SK-MEL-5 (cell line): ENCODE measurements at regions not wholly inside any gene's neighbourhood (a gene's known extent, or its start where the extent isn't known, plus 50 kb on each side); places are given as distances from the start of the nearest gene placed in this dataset.

Experiments
- DNase-seq: peaks from one replicate; pipeline ENCODE4 v3.0.0-alpha.2; 2016; ENCODE audit warnings: low read depth, low spot score
- in situ Hi-C: cut with HindIII; loops from 2 replicates; pipeline ENCODE4 v1.10.0; 2016; ENCODE audit warnings: low sequenced_read_pairs, high pct_unique_total_duplicates, low pct_unique_long_range_greater_than_20kb

DNA sequence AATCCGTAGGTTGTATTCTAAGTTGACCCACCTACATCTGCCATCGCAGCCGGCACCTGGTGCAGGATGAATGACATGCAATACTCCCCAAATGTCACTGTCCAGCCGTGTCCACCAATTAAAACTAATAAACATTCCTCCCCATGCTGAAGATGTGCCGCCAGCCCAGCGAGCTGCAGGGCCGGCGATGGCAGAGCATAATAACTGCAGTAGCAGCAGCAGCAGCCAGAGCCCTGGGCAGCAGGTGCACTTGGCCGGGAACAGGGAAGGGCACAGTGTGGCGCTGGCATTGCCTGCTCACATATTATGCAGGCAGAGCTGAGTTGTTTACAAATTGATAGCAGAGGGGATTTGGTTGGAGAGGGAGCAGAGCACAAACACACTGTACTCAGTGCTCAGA lies 754.9 kb downstream of the OLFM4 start:
- in situ Hi-C loops, result no loop called here
- DNase-seq, result no peak

DNA sequence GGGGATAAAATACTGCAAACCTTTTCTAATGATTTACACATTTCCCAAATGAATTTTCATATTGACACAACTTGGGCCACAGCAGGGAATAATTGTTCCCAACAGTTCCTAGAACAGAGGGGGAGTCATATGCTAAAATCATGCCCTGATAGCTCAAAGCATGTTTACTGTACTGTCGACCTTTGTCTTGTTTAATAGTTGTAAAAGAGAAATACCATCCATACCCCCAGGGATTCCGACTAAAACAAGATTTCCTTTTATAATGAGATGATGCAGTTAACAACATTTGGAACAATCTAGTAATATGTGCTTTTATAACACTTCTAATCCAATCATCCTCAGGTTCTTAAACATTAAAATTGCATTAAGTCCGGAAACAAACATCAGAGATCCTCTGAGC lies 759.7 kb downstream of the OLFM4 start:
- peak; percentile 11 for DNase-seq
- in situ Hi-C loops, result no loop called here

DNA sequence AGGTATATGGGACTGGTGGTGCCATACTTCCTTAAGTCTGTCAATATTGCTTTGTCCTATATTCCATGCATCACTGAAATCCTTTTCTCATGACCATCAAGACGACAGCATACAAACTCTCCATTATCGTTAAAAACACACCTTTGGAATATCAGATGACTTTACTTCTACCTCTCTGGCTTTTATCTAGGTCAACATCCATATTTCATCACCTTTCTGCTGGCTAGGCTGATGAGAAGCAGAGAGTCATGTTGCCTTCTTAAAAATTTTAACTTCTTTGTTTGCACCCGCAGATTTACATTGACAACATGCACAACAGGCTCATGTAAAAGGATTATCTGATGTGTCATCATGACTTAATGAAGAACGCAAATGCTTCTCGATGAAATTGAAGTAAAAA lies 771.4 kb downstream of the OLFM4 start:
- no peak for DNase-seq
- in situ Hi-C loops, result no loop called here

DNA sequence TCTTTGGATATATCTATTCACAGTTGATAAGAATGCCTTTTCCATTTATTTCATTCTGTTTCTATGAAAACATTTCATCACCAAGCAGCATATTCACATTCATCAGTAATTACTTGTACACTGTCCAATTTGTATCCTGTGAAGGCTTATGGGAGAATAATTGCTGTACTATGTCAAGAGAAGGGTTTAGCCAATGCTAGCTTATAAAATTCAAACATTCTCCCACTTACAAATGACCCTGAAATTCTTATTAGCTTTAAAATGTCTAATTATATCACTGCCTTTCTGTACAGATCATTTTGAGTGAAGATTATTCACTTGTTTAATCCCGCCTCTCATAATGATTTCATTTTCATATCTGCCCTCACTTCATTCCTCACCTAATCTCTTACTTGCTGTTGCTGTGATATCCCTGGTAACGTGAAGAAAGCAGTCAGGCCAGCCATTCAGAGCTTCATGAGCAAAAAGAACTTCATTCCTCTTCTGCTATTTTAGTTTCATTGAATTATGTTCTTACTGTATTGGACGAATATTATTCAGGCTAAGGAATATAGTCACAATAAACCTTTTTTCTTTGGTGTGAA lies 778.7 kb downstream of the OLFM4 start:
- in situ Hi-C loops, result no loop called here
- no peak for DNase-seq

DNA sequence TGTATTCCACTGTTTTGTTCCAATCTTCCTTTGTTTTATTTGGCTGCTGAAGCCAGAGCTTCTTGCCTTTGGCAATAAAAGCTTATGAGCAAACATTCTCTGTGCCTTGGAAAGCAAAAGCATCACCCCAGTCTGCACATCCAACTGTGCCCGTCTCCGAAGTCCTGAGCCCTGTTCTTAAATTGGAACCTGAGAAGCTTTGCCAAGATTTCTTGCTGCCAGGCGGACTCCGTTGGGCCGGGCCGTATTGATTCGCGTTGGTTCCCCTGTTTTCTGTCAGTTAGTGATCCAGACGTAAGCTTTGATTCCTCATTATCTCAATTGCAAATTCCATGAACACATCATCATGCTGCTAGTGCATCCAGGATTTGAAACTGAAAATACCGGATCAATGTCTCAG lies 793.0 kb downstream of the OLFM4 start:
- DNase-seq, result no peak
- in situ Hi-C loops, result no loop called here

DNA sequence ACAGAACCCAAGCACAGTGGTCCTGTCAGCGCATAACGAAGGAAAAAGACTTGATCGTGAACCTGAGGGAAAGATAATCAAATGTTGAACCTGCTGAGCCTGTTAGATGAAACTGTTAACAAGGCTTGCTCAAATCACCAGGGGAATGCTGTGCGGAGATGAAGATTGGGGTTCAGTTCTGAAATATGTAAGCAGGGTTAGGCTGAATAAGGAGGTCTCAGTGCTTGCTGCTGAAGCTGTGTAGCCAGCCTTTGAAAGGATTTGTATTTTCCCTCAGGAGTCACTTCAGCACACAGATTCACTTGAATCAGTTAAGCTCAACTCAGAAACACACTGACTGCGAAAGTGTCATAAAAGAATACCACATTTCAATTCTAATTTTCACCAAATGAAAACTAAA lies 793.5 kb downstream of the OLFM4 start:
- in situ Hi-C loops, result no loop called here
- no peak for DNase-seq

DNA sequence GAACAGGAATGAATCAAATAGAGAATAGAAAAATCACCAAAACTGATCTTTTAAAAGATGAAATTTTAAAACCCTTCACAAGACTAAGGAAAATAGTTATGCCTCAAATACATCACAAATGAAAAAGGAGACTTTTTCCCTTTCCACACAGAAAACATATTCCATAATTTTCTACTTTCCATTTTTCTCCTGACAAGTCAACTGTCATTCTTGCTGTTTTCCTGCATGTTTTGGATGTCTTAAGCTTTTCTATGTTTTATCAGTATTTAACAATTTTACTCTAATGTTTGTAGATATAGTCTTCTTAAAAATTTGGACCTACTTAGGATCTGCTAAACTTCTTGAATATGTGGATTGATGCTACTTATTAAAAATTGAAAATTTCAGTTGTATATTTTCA lies 810.8 kb downstream of the OLFM4 start:
- in situ Hi-C loops, result no loop called here
- no peak for DNase-seq

DNA sequence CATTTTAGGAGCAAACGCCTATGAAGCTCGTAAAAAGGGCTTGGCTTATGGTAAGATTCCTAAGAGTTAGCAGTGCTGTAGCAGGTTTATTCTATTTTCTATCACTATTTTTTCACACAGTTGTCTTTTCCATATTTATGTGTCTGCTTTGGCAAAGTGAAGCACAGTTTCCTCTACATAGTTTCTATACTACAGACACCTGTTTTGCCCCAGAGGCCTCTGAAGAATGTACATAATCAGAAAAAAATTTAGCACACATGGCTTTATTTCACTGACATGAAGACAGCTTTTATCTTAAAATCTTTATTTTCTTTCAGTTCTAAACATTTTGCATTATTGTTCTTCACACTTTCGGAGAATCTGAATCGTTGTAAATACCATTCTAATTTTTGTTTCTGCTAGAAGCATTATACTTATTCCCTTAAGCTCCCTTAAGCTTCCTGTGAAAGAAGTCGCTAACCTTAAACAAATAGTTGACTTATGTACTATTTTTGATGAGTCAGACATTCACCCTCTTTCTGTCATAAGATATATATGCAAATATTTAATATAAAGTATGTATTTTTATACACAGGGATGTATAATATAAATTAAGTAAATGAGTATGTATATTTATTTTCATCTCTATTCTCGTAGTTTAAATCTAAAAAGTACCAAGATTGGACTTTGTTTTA lies 816.0 kb downstream of the OLFM4 start:
- DNase-seq, result no peak
- in situ Hi-C loops, result no loop called here

DNA sequence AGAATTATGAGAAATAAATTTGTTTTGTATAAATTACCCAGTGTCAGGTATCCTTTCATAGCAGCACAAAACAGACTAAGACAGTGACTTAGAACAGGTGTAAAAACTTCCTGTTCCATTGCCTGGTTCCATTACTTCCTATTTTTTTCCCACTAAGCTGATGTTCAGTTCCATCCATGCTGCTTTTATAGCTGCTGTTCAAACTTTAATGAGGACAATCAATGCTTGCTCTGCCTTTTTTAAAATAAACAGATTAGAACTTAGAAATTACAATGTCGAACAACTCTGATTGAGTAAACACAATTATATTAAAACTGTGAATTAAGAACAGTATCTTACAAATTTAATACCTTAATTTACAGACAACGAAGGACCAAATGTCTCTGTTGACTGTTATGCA lies 818.9 kb downstream of the OLFM4 start:
- in situ Hi-C loops, result no loop called here
- no peak for DNase-seq

DNA sequence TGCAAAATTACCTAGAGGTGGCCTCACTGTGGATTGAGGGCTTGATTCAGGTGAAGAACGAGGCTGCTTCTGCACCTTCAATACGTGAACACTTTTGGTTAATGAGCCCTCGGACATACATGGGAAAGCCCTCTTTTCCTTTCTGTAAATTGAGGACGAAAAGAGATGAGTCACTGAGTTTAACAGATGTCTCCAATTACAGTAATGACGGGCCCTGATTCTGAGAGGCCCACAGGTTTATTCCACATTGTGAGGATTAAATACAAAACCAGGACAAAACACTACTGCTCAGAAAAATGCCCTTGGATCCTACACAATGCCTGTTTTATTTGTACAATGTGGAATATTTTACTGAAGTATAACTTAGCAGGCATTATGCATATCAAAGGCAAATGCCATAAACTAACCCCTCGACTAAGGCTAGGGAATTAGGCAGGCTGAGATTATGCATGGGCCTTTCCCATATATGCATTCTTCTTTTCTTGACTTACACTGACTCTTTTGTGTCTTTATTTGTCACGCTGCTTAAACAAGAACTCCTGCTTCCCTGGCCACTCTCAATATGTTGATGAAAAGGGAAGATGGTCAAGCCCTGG lies 819.9 kb downstream of the OLFM4 start:
- no peak for DNase-seq
- in situ Hi-C loops, result no loop called here

DNA sequence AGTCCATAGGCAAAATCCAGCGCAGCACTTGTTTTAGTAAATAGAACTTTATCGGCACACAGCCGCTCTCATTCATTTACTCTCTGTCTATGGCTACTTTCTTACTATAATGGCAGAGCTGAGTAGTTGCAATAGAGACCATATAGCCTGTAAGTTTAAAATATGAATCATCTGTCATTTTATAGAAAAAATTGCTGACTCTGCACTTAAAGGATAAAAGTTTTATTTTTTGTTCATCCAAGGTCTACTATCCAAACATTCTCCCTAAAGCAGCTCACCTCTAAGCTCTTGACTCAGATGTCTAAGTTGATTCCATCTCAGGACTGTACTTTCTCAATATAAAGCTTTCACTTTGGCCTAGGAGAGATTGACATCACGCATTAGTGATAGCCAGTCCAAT lies 825.7 kb downstream of the OLFM4 start:
- in situ Hi-C loops, result no loop called here
- DNase-seq, result no peak

DNA sequence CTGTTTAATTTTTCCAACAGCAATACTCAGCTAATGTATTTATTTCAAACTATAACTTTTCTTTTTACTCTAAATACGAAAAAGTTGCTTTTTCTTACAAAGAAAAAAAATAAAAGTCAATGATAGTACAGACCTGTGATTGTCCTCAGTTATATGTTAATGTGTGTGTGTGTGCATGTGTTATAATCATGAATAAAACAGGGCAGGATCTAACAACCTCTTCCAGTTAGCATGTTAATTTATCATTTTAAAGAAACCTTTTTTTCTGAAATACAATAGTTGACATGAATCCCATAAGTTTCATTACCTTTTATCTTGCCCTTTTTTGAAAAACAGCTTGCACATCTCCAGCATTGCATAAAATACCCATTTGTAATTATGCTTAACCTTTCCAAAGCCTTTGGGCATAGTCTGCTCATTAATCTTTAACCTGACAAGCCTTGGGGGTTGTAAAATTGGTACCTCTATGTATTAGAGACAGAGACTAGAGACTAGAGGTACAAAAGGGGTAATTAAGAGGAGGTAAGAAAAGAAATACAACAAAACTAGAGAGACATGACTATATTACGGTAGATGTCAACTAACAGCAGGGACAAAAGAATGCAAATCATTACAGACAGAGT lies 828.1 kb downstream of the OLFM4 start:
- no peak for DNase-seq
- in situ Hi-C loops, result no loop called here

DNA sequence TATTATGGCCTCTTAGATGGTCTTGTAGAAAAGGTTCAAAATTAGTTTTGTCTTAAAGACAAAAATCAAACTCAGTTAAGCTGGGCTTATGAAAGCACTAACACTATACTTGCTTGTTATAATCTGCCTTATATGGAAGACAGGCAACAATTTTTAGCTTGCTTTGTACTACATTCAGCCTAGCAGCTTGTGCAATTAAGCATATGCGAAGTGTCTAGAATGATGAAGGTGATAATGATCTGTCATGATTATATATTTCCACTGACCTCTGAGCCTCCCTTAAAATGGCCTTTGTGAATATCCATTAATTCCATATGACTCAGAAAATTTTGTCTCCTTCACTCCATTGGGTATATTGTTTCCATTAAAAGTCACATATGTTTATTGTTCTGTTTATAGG lies 834.9 kb downstream of the OLFM4 start:
- no peak for DNase-seq
- in situ Hi-C loops, result no loop called here

DNA sequence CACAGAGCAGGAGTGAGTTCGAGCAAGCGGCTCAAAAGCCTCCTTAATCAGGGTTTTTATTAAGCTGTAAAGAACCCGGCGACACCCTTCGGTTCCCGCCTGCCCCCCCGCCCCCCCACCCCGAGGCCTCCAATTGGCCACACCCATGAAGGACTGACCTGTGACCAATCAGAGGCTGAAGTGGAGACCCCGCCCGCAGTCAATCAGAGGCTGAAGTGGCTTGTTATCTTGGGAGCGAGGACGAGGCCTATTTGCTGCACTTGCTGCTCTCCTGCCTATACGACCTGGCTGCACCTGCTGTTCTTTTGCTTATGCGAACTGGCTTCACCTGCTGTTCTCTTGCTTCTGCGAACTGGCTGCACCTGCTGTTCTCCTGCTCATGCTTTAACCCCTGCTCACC lies 844.9 kb downstream of the OLFM4 start:
- in situ Hi-C loops, result no loop called here
- no peak for DNase-seq

DNA sequence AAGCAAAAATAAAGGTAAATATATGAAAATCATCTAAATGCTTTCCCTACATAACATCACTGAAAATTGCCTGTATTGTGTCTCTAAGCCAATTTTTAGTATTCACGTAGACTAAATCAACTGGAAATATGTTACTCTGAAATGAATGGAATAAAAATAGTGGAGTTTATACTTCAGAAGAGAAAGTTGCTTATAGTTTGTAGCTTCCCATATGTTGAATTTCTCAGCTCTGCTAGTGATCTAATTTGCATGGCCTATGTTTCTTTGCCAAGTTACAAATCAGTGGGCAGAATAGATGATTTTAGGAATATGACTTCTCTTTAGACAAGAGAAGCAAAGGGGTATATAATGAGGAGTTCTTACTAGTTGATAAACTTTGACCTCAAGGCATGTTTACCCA lies 850.2 kb downstream of the OLFM4 start:
- in situ Hi-C loops, result no loop called here
- no peak for DNase-seq

DNA sequence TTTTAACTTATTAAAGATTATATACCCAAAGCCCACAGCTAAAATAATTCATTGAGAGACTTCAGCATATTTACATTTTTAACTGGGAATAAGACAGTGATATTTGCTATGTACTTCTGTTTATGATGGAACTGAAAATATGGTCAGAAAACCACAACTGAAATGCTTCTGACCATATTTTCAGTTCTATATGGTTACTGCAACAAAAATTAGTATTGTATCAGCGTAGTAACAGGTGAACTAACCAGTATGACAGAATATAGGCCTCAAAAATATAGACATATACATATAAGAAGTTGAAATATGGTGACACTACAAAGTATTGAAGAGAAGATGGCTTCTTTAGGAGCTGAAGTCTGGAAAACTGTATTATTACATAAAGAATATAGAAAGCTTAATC lies 857.4 kb downstream of the OLFM4 start:
- in situ Hi-C loops, result no loop called here
- DNase-seq, result no peak

DNA sequence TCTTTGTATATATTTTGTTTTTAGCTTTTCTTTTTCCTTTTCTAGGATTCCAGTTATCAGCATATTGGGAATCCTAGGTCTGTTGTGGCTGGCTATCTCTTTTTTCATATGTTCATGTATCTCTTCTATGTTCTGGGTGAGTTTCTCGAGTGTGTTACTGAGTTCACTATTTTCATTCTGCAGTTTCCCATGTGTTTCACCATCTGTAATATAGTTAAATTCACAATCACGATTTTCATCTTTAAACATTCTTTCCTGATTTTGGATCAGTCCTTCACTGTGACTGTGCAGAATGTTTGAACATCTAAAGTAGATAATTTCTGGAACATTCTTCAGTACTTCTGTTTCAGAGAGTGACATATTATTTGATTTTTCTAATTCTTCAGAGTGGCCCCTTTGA lies 862.1 kb downstream of the OLFM4 start:
- in situ Hi-C loops, result no loop called here
- DNase-seq, result no peak

DNA sequence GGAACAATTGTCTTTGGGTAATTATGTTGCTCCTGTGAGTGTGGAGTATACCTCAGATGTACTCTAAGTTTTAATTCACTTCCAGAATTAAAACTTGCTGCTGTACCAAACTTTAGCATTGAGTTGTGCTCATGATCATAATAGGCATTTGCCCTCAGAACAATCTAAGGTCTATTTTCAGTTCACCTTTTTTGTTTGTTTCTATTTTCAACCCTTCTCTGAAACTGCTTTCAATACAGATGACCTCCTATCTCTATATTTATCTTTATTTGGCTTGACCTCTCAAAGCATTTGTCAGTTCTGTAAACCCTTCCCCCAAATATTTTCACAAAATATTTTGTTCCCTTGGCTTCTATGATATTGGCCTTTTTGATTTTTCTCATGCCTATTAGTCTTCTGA lies 873.0 kb downstream of the OLFM4 start:
- in situ Hi-C loops, result no loop called here
- no peak for DNase-seq

DNA sequence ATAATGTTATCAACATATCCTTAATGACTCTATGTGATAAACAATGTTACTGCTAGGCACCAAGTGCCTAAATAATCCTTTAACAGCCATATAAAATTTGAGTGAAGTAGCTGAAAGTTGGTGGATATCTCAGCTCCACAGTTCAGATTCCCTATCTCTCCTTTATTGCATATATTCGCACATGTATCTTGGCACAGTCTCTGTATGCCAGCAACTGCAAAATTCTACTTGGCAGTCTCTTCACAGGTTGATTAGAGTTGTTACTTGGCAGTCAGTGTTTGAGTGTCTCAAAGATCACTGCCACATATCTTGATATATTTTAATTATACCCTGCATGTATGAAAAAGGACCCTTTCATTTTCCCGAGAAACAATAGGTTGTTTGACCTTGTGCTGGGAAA lies 879.3 kb downstream of the OLFM4 start:
- DNase-seq, result no peak
- in situ Hi-C loops, result no loop called here
